ENCODE measurements at regions not wholly inside any gene's neighbourhood (a gene's known extent, or its start where the extent isn't known, plus 50 kb on each side); places are given as distances from the start of the nearest gene placed in this dataset.

GRCh38 chr9:27924502-27924901, 351.2 kb upstream of the C9orf72 start:
- no peak for DNase-seq

DNA sequence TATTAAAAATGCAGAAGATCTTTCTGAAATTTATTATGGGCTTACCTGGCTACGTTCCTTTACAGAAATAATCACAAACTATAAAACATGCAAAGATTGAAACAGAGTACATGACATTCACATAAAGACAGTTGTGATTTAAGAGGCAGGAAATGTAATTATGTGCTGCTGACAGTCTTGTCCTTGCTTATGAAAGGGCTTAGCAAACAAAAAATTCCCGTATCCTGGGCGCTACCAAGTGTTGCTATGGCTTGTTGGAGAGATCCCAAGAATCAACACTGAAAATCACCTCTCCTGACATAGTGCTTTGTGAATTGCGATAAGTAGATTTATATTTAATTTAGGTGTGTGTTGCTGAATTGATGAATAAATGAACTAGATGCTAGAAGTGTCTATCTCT, 352.5 kb upstream of the C9orf72 start:
- DNase-seq: no peak

DNA sequence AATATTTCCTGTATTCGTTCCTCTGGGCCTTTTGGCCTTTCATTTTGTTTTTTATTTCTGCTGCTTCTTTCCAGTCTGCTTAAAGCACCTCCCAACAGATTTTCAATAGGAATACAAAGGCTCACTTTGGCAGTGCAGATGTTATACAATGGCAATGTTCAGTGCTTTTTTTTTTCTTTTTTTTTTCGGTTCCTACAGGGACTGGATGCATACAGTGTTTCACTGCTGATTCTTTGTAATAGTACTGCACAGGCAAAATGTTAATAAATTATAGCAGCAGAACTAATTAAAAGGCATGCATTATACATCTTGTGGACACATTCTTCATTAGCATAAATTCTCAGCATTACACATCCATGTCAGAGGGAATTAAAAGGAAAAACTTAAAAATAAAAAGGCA, 356.6 kb upstream of the C9orf72 start:
- no peak for DNase-seq

DNA sequence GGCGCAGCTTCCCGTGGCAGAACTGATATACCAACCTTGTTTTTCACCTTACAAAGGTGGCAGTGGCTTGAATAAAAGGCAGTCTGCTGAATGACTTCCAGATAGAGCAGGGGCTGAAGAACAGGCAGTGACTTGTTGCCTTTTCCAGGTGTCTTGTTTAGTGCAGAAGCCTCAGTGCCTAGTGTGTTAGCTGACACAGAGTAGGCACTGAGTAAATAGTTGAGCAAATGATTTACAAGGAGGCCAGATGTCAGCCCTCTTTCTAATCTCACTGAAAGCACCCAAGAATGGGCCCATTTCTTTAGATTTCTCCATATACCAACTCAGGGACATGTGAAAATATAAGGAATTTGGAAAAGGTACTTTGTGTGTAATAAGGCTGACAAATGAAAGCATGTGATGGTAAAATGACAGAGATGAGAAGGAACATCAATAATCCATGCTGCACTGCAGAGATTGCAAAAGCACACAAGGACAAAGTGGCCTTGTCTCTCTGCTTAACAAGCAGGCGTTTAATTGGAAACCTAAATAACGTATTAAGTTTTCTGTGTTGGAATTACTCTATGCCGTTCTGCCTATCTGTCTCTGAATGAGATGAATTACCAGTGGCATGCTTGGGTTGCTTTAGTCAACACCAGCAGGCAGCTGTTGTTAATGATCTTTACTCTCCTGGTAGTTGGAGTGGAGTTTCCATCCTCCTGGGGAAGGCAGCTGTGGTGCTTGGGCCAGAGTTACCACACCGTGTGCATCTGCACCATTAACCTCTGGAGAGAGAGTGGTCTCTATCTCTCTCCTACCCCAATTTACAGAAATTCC, 360.1 kb upstream of the C9orf72 start:
- DNase-seq: no peak

DNA sequence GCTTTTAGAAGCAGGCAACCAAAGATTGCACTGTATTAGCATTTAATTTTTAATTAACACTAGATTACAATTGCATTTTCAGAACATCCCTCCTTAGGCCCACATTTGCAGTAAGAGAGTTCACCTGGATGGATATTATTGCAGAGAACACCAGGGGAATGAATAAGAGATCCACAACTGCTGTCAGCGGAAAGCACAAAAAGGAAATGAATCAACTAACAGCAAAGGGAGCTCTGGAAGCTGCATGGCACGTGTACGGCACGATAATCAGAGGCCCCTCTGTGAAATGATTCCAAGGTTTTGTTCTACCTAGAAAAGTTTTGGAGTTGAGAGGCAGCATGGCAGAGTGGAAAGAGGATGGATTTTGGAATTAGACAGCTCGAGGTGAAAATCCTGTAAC, 361.2 kb upstream of the C9orf72 start:
- DNase-seq: no peak

- DNase-seq: no peak
These were observed 365.9 kb upstream of the C9orf72 start for GRCh38 chr9:27939186-27939585.

DNA sequence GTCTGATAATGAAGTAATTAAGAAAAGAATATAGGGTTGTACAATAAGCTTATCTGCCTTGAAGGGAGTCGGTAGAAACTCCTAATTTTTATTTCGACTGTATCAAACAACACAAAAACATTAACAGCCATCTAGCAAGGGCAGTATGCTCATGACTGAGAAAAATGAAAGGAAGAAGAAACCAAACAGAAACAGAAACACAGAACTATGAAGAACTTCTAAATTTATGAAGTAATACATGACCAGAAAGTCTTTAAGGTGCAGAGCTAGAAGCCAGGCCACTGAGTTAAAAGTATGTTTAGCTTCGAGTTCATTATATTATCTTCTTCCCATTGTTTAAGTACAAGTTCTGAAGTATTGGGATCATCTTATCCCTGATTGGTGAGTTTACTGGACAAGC, 367.3 kb upstream of the C9orf72 start:
- no peak for DNase-seq

GRCh38 chr9:27943501-27943900, 370.2 kb upstream of the C9orf72 start:
- DNase-seq: no peak

DNA sequence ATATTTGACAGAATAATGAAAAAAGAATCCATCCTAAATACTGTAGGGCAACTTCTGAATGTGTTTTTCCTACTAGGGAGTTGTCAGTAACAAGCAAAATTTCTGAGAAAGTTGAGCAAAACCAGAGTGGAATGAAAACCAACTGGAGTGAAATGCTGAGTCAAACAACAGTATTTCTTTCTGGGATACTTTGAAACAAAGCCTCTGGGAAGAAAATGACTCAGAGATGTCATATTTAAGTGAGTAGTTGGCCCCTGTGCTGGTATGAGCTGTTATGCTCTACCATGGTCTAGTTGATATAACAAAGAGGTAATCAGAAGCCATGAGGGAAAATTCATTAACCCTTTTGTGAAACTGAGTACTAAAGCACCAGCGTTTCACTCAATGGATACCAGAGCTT, 372.1 kb upstream of the C9orf72 start:
- DNase-seq: no peak

DNA sequence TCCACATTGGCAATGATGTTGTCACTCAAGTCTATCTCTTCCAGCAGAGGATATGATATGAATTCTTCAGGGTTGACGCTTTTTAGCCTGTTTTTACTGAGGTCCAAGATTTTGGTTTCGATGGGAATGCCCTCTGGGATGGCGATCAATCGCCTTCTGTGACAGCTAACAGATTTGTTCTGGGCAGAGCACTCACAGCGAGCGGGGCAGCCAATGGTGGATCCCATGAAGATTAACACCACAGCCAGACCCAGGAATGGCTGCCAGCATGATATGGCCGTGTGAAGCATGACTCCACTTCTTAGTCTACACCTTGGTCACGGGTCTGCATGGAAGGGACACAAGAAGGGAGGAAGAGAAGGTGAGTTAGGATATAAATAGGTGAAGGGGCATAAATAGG, 377.1 kb upstream of the C9orf72 start:
- no peak for DNase-seq

DNA sequence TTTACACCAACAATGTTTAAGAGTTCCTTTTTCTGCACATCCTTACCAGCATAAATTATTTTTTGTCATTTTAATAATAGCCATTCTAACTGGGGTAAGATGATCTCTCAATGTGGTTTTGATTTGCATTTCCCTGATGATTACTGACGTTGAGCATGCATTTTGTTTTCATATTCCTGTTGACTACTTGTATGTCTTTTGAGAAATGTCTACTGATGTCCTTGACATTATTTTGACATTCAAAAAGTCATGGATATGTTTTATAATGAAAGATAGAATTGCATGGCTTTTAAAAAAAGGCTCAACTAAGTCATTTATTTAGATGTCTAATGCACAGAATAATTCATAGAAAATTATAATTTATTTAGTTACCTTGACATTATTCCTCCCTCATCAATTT, 381.6 kb upstream of the C9orf72 start:
- DNase-seq: no peak

DNA sequence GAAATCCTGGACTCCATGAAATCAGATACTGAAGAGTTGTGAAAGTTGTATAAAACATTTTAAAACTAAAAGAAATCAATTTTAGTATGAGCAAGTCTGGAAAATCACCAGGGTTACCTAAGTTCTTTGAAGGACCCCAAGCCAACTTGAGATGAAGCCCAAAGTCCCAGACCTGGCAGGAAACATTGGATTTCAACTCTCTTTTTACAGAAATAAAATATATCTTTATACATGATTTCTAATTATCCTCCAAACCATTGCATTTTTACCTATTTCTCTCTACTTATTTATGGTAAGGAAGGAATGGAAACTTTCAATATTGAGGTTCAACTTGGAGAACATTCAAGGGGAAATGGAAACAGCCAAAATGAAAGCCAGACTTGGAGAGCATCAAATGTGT, 390.6 kb upstream of the C9orf72 start:
- no peak for DNase-seq

DNA sequence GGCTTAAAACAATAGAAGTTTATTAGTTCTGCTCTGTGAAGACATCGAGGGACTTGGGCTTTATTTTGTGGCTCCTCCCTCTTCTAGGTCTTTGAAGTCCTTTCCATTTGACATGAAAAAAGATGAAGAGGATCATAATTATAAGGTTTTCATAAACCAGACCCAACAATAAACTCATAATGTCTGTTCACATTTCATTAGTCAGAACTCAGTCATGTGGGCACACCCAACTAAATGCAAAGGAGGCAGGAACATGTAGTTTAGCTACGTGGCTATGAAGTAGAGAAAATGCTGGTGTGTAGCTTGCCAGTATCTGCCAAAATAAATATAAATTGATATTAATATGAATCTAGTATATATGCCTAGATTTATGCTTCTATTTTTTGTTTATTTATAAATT, 393.9 kb upstream of the C9orf72 start:
- no peak for DNase-seq

DNA sequence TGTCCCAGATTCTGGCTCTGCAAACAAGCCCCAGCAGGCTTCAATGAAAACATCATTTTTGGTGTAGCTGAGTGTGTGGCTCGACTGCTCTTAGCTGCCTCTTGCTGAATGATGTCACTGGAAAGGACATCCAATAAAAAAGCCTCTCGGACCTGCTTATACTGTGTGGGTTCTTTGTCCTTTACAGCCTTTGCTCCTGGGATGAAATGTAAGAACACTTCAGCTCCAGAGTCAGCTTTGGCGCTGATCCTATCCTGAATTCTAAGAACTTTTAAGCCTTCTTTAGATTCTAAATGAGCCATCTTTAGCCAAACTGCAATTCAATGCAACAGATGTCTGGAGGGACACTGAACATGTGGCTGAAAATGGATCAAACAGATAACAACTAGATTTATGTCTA, 404.6 kb upstream of the C9orf72 start:
- DNase-seq: no peak

GRCh38 chr9:27985714-27986113, 412.4 kb upstream of the C9orf72 start:
- no peak for DNase-seq

- no peak for DNase-seq
These were observed 417.2 kb upstream of the C9orf72 start for GRCh38 chr9:27990524-27990923.

DNA sequence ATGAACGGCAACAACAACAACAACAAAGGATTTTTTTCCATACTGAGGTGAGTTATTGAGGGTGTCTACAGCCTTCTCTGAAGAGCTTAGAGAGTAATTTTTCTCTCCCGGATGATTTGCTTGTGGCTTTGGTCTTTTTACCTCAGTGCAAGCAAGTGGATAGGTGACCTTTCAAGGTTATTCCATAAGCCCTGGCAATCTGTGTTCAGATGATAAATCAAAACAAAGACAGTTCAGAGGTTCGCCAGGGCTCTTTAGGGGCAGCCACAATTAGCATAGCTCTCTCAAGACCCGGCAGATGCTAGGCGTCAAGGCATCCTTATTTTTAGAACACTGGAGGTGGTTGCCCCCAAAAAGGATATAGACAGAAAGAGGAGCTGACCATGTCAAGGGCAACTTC, 417.9 kb upstream of the C9orf72 start:
- DNase-seq: no peak

DNA sequence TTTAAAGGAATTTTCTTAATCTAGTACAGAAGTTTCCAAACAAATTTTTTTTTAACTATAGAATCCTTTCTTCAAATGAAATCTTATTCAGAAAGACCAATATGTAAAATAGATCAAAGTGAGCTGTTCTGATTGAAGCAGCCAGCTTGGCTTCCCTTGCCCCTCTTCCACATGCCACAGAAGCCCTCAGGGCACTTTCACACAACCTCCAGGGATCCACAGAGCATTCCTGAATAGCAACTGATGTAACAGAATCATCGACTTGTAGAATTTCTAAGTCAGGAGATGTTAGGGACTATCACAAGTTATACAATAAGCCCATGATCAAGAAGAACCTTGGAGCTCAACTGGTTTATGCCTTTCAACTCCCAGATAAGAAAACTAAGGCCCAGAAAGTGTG, 427.8 kb upstream of the C9orf72 start:
- no peak for DNase-seq

- DNase-seq: no peak
These were observed 431.6 kb upstream of the C9orf72 start for GRCh38 chr9:28004900-28005299.

- DNase-seq: no peak
These were observed 432.5 kb upstream of the C9orf72 start for GRCh38 chr9:28005779-28006178.

- DNase-seq: no peak
These were observed 434.0 kb upstream of the C9orf72 start for GRCh38 chr9:28007097-28007817.

GRCh38 chr9:28014212-28014611, 440.9 kb upstream of the C9orf72 start:
- no peak for DNase-seq

- DNase-seq: no peak
These were observed 451.4 kb upstream of the C9orf72 start for GRCh38 chr9:28024676-28025075.

DNA sequence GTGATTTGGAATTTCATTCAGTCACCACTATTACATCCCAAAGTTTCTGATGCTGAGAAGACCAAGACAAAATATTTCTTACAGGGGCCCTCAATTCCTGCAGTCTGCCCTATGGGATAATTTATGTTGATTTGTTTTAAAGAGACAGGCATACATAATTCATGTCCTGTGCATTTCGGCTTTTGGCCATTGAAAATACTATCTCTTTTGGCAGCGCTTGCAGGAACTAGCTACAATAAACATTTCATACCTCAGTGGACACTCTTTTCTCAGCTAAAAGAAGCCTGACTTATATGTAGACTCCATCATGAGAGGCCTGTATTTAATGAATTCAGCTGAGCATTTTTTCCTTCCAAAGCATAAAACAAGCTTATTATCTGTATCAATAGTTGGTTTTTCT, 451.9 kb upstream of the C9orf72 start:
- no peak for DNase-seq

Measured in bone marrow (tissue), 2 donors.